GM12873 (cell line): ENCODE measurements at regions not wholly inside any gene's neighbourhood (a gene's known extent, or its start where the extent isn't known, plus 50 kb on each side); places are given as distances from the start of the nearest gene placed in this dataset.

Experiments used
- TF ChIP-seq, protein P1 (sequence below): IDR thresholded peaks from 2 replicates; pipeline ENCODE4 v1.5.1; 2012; ENCODE audit warnings: low read depth, mild to moderate bottlenecking, moderate library complexity, low read length, control low read depth; ENCODE audit not compliant: insufficient read depth; ENCODE audit errors: missing control alignments

DNA sequence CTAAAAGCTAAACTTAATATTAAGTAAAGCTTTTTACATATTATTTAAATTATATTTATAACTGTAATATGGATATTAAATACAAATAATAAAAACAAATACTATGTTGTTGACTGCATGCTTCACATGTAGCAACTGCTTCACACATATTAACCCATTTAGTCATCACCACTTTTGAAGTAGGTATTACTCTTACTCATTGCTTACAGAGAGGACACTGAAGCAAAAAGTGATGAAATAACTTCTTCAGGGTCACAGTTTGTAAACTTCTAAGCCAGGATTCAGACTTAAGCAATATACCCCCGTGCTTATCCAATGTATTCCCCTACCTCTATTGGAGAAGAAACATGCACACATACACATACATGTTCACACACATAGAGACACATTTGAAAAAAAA, 166.6 kb downstream of the DKK2 start:
- TF ChIP-seq, protein P1, sequence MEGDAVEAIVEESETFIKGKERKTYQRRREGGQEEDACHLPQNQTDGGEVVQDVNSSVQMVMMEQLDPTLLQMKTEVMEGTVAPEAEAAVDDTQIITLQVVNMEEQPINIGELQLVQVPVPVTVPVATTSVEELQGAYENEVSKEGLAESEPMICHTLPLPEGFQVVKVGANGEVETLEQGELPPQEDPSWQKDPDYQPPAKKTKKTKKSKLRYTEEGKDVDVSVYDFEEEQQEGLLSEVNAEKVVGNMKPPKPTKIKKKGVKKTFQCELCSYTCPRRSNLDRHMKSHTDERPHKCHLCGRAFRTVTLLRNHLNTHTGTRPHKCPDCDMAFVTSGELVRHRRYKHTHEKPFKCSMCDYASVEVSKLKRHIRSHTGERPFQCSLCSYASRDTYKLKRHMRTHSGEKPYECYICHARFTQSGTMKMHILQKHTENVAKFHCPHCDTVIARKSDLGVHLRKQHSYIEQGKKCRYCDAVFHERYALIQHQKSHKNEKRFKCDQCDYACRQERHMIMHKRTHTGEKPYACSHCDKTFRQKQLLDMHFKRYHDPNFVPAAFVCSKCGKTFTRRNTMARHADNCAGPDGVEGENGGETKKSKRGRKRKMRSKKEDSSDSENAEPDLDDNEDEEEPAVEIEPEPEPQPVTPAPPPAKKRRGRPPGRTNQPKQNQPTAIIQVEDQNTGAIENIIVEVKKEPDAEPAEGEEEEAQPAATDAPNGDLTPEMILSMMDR, result no peak

- TF ChIP-seq, protein P1, result no peak
Measured at GRCh38 chr4:106868381-106869035, 167.6 kb downstream of the DKK2 start.

GRCh38 chr4:106864231-106864630, 171.9 kb downstream of the DKK2 start:
- TF ChIP-seq, protein P1, result no peak

DNA sequence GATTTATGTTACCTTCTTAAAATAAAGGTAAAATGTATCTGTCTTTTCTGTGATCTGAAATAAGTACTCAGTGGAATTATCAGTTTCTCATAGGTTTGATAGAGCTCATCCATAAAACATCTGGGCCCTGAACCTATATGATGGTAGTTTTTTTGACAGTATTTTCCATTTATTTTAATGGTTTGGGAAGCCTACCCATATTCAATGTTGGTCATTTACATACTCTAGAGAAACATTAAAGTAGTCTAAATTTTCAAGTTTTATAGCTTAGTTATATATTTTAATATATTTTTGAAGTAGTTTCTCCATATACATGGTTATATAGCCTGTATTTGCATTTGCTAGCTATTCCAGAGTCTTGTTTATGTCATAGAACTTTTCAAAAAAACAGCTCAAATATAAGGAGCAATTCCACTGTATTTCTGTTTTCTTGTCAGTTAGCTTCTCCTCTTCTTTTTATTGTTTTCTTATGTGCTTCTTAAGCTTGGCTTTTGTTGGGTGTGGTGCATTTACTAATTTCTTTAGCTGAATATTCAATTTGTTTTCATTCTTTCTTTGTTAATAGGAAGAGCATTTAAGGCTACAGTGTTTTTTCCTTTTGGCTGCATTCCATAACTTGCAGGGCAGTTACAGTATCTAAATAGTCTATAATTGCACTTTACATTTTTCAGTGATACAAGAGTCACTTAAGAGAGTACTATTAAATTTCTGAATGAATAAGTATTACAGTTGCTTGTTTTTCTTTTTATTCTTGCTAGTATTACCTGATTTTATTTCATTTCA, 181.4 kb downstream of the DKK2 start:
- TF ChIP-seq, protein P1, result no peak

DNA sequence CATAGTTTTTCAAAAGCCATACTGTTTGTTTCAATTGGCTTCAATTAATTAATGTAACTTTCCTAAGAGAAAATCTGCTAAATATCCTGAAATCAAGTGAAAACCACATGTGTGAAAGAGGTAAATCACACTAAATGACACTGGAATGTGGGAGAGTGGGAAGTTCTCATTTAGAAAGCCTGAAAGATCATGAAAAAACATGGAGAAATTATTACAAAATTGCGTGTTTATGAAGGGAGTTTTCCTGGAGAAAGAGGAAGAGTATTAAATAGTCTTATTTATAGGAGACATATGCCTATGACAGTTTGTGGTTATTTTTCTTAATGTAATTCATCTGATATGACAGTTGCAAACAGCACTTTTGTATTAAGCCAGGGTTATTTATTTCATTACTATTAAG, 183.7 kb downstream of the DKK2 start:
- TF ChIP-seq, protein P1, result no peak

DNA sequence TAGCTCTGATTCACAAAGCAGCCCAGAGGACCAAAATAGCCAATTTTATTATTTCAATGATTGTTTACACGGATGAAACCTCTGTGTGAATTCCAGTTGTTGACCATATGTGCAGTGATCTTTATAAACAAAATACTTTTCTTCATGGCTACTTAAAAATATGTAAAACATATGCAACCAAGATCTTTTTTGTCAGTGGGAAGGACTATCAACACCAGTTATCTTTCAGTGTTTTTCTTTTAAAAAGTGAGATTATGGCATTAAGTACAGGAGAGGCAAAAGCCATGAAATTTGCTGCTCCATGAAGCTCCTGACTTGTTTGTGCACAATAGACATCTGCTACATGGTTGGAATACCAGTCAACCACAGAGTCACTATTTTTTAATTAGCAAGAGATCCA, 184.4 kb downstream of the DKK2 start:
- TF ChIP-seq, protein P1, result no peak

DNA sequence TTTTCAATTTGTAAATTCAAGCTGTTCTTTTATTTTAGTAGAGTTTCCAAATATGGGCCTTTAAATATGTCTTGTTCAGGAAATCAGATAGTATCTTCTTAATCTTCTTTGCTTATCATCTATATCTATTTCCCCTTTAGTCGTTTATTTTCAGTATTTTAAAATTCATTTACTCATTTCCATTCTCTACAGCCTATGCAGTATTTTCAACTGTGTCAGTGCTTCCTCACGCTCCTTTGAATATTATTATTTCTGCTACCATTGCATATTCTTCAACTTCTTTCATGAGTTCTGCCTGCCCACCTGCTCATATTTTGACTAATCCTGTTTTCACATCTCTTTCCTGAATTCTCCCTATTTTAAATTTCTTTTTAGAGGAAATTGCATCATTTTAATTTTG, 185.4 kb downstream of the DKK2 start:
- TF ChIP-seq, protein P1, result no peak
